AML-193 (cell line): ENCODE measurements at regions not wholly inside any gene's neighbourhood (a gene's known extent, or its start where the extent isn't known, plus 50 kb on each side); places are given as distances from the start of the nearest gene placed in this dataset.
A peak's percentile ranks its signal among the peaks of the same experiment; 100 is the strongest.

Source experiments
- DNase-seq, 2 experiments: peaks; one replicate each; lab custom pipeline; 2025; lab: John Stamatoyannopoulos, UW

DNA sequence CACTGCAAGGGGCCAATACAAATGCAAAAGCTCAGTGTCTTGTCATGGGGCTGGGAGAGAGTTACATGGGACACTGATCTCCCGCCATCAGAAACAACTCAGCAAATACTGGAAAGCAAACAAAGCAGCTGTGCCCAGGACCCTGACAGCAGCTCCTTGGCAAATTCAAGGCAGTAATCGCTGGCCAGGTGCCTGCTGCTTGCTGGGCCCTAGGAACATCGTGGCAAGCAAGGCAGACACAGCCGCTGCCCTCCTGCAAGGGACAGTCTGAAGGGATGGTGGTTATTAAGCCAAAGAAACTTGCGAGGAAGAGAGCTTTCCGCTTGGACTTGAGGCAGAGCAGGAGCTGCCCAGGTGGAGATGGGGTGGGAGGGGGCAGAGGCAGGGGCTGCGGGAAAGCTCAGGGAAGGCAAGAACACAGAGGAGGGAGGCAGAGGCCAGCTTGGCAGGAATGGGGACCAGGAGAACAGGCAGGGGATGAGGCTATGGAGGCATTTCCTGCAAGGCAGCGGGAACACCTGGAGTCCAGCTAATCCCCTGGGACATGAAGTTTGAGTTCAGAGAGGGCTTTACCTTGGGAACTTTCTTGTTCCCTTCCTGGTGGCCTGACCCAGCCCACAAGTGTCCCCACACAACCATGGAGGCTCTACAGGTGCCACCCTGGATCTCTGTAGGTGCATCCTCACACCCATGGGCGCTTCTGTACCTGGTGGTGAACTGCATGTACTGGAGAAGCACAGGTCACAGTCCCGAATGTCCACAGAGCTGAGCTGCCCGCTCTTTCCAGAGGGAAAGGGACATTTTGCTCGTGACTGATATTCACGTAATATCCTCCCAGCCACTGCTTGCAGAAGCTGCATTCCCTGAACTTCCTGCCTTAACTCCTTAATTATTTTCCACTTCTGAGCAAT lies 78.7 kb upstream of the ATP2B2 start:
- no peak for DNase-seq

DNA sequence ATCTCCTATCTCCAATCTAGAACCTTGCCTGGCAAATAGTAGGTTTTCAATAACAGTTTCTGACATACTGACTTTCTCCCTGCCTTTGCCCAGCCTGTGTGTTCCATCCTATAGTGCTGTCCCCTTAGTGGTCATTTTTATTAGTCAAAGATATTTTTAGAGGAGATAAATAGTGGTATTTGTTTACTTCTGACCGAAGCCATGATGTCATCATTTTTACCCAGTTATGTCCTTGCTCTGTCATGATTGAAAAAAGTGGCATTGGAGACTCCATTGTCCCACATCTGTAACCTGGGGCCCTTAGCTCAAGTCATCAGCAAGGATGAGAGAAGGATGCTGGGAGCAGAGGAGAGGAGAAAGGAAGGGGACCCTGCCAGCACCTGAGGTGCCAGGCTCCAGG lies 80.6 kb upstream of the ATP2B2 start:
- DNase-seq: no peak

DNA sequence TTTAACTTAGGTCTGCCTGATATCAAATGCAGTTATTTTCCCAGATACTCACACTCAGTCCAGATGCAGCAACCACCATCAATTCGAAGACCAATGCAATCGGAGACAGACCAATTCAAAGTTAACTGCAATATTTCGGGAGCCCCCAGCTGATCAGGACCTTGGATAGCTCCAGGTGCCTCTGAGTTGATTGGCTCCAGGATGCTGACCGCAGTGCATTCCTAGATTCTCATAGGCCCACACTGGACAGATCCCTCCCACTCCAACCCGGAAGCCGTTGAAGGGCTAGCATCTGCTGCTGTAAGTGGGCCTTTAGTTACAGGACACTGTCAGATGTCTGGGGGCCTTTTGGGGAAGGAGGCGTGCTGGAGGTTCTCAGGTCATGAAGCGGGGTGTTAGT lies 89.5 kb upstream of the ATP2B2 start:
- peak; percentile 52 to 56 for DNase-seq

DNA sequence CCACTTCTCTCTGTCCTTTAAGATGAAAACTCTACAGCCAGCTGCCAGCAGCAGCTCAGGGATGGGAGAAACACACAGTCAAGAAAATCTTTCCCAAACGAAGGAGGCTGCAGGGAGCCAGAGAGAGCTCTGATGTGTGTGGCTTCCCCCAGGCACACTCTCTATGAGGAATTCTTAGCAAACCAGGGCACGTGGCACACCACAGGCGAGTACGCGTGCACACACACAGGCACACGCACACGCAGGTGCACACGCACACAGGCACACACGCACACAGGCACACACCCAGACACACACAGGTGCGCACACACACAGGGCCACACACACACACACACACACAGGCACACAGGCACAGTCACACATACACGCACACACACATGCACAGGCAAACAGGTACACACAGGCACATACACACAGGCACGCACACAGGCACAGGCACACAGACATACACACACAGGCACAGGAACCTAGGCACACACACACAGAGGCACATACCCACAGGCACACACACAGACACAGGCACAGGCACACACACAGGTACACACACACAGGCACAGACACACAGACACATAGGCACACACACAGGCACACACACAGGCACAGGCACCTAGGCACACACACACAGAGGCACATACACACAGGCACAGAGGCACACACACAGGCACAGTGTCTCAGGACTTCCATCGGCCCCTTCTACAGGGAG lies 91.5 kb upstream of the ATP2B2 start:
- DNase-seq: no peak

- DNase-seq: no peak
Observed at GRCh38 chr3:10597733-10598132, 92.3 kb upstream of the ATP2B2 start.

- no peak for DNase-seq
Observed at GRCh38 chr3:10599017-10599416, 93.6 kb upstream of the ATP2B2 start.

DNA sequence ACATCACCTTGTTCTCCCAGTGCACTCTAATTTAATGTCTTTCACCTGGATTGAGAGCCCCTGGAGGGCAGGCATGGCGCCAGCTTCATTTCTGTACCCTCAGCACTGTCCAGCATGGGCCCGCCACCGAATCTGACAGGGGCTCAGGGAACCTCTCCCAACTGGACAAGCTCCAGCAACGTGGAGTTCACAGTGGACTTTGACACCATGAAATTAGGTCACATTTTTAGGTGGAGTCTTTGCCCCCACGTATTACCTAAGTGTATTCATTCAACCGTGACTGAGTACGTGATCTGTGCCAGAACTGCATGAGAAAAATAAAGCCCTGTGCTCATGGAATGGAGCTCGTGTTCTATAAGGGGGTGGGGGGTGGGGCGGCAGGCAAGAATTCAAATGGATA lies 94.1 kb upstream of the ATP2B2 start:
- no peak for DNase-seq

DNA sequence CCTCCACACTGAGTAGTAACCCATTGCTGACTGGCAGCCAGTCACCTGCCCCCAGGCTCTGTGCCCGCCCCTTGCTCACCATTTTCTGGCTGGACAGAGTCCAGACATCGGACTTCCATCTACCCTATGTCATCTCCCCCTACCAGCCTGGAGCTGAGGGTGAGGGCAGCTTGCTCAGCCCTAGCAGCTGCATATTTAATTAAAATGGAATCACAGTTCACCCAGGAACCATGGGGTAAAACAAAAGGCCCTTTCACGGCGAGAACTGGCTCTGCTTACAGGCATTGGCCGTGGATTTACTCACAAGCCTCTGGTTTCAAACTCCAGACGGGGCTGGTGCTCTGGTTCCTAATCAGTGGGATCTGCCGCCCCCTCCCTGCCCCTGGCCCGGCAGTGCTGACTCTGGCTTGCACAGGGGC lies 94.9 kb upstream of the ATP2B2 start:
- DNase-seq: no peak

DNA sequence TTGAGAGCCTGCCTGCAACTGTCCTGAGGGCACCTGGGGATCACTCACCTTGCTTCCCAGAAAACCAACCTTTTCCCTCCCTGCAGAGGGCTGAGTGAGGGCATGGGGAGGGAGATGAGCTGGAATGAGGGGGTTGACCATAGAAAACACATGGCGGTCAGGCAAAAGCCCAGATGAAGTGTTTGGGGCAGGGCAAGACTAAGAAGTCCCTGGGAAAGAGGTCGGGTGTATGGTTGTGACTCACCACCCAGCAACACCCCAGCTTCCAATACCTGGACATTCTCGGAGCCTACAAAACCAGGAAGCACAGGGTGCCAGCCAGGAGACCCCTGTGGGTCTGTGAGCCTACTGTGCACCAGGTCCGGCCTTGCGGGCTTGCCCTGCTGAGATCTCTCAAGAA lies 95.3 kb upstream of the ATP2B2 start:
- DNase-seq: no peak

DNA sequence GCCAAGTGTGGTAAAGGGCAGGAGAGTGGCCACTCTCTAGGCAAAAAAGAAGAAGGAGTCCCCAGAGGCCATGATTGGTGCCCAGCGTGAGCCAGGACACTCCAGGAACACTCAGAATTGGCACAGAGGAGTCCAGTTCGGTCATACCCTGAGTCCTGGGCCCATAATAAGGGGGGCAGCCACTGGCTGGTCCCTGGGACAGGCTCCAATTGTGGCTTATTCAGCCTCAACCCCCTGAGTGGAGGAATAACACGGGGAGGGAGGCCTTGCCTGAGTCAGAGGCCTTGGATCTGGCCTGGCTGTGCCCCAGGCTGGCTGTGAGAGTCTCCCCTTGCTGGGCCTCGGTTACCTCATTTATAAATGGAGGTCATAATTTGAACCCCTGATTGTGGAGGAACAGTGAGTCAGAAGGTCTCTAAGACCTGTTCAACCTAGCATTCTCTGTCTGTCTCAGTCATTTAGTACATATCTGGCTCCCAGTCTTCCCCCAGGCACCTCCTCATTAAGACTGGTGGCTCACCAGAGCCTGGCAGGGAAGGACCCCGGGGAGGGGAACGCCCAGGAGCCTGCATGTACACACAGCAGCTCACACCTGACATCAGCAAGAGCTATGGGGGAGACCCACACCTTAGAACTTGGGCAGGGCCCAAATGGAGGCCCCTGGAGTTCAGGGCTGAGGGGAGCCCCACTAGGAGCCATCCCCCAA lies 95.9 kb upstream of the ATP2B2 start:
- DNase-seq: no peak

DNA sequence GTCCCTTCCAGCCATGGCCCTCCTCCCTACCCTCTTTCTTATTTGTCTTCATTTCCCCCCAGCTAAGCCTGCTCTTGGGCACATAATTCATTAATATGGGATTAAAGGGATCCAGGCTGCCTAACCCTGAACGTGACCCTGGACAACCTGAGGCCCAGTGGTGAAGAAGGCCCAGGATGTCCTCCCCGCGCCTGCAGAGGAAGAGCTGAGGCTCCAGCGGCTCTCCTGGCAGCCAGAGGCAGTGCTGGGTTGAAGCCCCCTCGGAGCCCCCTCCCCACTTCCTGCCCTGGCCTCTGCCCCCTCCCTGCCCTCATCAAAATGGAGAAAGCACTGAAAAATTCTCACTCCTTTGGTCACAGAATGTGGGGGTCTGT lies 96.5 kb upstream of the ATP2B2 start:
- DNase-seq: no peak

GRCh38 chr3:10602271-10602670 lies 96.9 kb upstream of the ATP2B2 start:
- no peak for DNase-seq

DNA sequence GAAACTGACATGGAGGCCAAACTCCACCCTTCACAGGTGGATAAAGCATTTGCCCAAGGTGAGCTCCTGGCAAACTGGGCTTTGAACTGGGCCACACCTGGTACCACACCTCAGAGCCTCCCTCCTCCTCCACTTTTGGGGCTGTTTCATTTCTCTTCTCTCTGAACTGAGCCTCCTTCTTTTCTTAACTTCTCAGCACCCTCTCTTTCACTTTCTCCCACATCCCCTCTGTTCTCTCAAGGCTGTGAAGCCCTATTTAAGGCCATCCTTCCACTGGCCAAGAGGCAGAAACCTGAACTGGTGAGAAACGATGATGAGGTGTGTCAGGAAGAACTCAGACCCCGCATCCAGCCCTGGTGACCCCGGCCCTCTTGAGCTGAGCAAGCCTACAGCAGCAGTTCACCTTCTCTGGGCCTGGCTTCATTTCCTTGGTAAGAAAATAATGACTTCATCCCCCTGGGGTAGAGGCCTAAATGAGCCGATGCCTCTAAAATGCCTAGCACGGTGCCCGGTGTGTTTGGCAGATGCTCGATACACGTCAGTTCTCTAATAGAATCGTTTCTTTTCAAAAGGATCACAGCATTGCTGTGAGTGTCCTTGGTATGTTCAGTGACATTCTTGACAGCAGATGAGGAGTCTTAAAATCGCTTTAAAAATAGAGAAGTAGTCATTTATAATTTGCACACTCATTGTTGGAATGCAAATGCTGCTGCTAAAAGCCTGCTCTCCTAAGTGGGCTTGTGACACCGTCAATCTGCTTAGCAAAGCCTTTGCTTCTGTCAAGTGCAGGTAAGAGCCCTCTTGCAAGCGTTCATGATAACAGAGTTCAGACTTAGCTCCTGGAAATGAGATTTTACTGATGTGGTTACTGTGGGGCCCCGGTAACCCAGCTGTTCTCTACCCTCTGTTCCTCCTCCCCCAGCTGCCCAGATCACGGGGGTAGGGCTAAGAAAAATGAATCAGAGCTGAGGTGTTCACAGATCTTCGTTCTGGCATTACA lies 97.7 kb upstream of the ATP2B2 start:
- DNase-seq: no peak

DNA sequence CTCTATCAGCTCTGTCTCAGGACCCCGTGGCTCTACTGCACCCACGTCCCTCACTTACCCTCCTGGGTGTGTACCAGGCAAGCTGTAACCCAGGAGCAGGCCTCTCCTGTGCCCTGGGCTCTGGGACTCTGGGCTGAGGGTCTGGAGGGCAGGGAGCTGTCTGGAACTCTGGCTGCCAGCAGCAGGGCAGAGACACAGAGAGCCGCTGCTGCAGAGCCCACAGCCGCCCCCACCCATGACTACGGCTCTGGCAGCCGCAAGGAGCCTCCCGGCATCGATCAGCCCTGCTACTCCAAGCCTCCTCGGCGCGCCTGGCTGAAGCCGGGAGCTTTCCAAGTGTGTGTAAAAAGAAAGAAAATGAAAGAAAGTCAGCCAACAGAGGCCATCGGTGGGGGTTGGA lies 103.7 kb upstream of the ATP2B2 start:
- no peak for DNase-seq

DNA sequence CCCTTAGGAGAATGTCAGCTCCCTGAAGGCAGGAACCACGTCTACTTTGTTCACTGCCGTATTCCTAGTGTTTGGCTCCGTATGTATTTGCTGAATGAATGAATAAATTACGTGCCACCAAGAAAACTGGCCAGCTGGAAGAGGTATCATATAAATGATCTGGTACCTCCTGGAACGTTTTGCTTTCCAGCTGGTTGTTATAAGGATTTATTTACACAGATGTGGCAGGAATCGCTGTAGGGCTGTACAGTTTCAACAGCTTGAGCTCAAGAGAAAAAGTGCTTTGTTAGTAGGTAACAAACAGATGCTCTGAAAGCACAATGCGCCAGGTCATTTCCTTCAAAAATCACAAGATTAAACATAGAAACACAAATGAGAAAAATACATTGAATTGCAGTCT lies 108.8 kb upstream of the ATP2B2 start:
- DNase-seq: no peak

GRCh38 chr3:10615715-10616114 lies 110.3 kb upstream of the ATP2B2 start:
- no peak for DNase-seq

DNA sequence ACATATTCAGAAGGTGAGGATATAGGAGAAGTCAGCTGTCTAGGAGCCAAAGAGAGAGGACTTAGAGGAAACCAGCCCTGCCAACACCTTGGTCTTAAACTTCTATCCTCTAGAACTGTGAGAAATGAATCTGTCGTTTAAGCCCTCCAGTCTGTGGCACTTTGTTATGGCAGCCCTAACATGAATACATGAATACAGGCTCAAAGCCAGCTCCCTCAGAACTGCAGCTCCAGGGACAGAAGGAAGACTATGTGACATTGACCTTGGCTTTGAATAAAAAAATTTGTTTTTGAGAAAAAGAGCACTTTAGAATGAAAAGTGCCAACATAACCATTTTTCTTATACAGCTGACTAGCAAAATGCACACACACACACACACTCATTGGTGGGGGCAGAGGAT lies 110.9 kb upstream of the ATP2B2 start:
- DNase-seq: no peak

GRCh38 chr3:10619989-10620832 lies 114.8 kb upstream of the ATP2B2 start:
- no peak for DNase-seq

- no peak for DNase-seq
Observed at GRCh38 chr3:10620833-10621082, 115.4 kb upstream of the ATP2B2 start.

DNA sequence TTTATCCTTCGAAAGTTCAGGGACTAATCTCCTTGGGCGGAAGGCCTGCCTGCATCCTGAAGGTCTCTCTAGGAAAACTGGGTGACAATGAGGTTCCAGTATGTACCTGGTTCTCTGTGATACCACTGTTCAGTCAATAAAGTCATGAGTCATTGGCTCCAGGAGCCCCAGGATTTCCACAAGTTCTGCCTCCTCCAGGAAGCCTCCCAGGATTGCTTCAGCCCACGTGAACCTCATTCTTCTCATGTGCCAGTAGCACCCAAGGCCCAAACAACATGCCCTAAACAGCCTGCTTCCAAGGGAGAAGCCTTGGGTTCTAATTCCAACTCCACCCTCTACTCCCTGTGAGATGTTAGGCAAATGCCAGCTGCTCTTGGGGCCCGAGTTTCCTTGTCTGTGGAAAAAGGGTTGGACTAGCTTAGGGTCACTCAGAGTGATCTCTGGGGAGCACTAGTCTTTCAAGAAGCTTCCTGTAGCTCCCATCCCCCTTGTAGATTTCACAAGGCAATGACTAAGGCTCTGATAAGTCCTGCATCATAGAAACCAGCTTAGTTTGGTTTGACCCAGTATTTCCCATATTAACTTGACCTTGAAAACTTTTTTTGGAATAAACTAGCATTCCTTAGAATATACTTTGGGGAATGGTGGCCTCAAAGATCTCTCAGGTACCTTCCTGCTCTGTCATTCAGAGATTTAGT lies 118.3 kb upstream of the ATP2B2 start:
- no peak for DNase-seq
